GM18861 (cell line): ENCODE measurements at regions not wholly inside any gene's neighbourhood (a gene's known extent, or its start where the extent isn't known, plus 50 kb on each side); places are given as distances from the start of the nearest gene placed in this dataset.

Source experiments
- ATAC-seq: cut with Tn5 transposase; IDR thresholded peaks from one replicate; pipeline ENCODE4 v1.9.1; 2021; ENCODE audit not compliant: unreplicated experiment

DNA sequence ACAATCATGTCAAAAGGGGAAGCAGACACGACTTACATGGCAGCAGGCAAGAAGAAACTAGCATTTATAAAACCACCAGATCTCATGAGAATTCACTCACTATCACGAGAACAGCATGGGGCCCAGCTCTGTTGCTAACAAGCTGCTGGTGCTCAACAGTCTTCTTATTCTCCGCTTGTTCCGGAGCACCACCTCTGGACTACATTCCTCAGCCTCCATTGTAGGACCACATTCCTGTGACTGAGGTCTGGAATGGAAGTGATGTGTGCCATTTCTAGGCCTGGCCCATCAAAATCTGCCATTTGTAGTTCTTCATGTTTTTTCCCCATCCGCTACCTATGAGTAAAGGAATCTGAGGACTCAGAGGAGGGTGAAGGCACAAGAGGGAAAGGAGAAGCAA, 111.5 kb upstream of the PTCHD1 start:
- no peak for ATAC-seq

DNA sequence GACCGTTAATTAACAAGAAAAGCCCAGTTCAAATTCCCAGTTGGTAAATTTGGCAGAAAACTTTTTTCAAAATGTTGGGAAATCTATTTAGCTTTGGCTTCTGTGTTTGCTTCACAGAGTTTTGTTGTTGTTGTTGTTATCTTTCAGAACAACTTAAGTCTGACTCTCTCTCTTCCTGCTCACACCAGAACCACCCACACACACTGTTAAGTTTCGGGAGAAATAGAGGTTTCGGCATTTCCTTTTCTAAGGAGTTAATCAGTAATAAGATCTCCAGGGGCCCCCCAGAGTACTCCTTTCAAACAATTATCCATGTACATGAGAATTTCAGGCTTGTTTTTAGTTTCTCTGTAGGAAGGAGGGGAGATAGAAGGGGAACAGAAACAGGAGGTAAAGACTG, 106.2 kb upstream of the PTCHD1 start:
- no peak for ATAC-seq

DNA sequence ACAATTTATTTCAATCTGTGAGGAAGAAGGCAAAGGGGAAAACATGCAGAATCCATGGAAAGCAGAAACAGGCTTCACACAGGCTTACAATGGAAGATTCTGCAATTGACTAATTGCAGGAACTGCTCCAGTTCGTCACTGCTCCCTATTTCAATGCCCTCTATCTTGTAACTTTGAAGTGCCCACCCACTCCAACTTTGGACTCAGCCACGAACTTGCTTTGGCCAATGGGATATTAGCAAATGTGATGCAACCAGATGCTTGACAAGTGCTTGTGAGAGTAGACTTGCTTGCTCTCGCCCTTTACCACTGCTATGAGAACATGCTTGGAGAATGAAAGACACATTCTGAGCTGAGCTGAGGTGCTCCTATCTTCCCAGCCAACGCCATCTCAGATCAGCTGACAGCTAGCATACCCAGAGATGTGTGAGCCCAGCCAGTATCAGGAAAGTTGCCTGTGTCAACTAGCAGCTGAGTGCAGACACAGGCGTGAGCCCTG, 105.7 kb upstream of the PTCHD1 start:
- no peak for ATAC-seq

DNA sequence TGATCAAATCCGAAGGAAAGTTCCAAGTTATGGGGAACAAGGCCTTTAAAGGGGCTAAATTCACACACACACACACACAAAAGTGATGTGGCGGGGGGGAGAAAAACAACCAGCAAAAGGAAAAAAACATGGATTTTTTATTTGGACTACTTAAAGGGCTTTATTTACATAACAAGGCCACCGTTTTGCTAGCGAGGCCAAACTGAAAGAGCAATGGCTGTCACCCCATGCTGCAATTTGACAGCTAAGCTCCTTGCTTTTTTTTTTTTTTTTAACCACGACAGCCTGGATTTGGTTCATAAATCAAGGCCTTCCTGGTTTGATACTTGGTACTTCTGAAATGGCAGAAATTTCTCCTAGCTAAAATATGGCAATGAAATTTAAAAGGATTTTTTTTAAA, 99.6 kb upstream of the PTCHD1 start:
- ATAC-seq, result no peak

DNA sequence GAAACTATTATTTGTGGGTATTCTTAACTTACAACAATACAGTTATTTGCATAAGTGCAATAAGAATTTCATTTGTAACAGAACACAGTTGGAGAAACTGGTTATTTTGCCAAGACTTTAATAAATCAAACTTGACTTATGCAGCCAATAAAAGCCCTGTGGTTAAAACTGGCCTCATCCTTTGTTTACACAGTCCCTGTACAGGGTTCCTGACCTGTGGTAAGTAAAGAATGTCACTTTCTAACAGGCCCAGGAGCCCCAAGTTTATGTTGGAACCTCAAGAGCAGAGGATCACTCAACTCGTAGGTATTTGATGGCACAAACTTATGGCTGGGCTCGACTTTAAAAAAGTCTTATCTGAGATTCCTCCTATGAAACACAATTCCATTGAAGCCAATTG, 88.6 kb upstream of the PTCHD1 start:
- ATAC-seq, result no peak

DNA sequence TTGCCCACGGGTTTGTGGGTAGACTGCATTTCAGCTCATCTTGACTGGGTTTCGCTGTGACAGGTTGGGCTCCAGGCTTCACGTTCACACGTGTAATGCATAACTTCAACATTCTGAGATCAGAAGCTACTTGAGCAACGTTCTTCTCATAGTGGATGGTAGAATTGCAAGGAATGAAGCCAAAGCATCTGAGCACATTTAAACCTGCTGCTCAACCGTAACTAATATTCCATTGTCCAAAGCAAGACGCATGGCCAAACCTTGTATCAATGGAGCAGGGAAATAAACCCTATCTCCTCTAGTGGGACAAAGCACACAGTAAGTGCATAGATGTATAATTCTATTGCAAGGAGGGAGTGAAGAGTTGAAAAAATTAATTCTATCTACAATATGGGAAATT, 86.5 kb upstream of the PTCHD1 start:
- no peak for ATAC-seq

DNA sequence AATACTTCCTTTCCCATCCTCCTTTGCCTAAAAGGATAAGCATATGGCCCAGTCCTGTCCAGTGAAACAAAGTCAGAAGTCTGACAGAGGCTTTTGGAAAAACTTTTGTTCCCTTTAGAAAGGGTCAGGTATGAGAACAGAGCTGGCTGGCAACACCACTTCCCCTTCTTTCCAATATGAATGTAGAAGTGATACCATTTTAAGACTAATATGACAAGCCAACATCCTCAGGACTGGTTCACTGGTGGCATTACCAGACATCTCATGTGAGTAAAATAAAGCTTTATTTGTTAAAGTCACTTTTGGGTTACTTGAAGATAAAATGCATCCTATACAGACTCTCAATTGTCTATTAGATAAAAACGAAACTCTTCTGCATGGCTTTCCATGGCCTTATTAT, 83.6 kb upstream of the PTCHD1 start:
- ATAC-seq, result no peak

DNA sequence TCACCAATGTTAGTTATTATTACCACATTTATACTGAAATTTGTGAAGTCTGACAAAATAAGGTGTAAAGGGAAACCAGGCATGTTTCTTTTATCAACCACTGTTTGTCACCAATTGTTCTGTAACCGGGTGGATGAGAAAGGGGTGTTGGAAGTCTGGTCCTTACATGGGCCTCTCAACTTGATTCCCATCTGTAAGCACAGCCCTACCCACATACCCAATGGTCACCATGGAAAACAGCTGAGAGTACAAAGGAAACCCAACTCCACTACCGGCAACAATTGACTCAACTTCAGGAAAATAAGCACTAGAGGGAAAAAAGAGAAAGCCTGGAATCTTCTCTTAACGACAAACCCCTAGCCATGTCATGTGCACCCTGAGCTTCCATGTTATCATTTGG, 70.8 kb upstream of the PTCHD1 start:
- no peak for ATAC-seq

DNA sequence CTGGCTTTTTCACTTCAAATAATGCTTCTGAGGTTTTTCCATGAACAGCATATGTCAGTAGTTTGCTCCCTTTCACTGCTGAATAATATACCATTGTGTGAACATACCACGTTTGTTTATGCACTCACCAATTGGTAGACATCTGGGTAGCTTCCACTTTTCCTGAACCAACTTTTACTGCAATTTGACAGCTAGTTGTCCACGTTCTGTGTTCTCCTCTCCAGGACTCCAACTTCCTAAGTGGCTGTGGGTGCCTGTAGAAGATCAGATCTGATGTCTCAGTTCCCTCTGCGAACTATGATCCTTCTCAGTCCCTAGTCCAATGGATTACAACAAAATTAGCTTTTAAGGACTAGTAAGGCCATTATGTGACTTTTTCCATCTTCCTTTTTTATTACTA, 64.7 kb upstream of the PTCHD1 start:
- ATAC-seq, result no peak

DNA sequence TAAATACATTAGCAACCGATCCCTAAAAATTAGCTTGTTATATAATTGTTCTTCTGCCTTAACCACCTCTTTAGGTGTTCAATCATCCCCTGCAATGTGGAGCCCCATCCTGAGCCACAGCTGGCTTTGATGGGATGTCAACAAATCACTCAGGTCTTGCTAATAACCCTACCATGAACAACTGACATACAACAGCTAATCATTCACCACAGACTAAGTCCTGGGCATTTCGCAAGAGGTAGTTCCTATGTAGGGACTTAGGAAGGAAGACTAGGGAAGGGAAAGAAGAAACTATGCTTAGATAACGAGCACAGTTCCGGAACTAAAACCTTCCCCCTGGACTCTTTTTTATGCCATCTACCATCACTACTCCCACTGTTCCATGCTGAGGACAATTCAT, 63.6 kb upstream of the PTCHD1 start:
- no peak for ATAC-seq

DNA sequence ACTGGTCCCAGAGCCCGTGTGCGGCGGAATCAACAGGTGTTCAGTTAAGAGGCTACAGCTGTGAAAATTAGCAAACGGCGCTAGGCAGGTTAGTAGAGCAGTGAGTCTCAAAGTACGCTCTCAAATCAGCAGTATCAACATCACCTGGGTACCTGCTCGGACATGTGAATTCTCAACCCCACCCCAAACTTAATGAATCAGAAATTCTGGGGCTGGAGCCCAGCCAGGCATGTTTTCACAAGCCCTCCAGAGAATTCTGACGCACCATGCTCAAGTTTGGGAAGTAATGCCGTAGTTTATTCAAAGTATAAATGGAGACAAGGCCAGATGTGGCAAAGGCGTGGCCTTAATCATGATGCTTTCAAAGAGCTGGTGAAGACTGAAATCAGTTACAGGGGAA, 58.2 kb upstream of the PTCHD1 start:
- no peak for ATAC-seq
